Right renal cortex interstitium (tissue), 3 donors: ENCODE measurements at regions not wholly inside any gene's neighbourhood (a gene's known extent, or its start where the extent isn't known, plus 50 kb on each side); places are given as distances from the start of the nearest gene placed in this dataset.

Experiments used
- DNase-seq, 3 donors: peaks; one replicate each; pipeline ENCODE4 v3.0.0-alpha.2; 2013; ENCODE audit warnings: low read depth in 3 of 3, low spot score in 2 of 3

- no peak for DNase-seq
These were observed 177.6 kb upstream of the EDNRA start for GRCh38 chr4:147303174-147303872.

GRCh38 chr4:147303873-147304229 lies 177.0 kb upstream of the EDNRA start:
- DNase-seq = no peak

GRCh38 chr4:147307896-147308674 lies 172.8 kb upstream of the EDNRA start:
- DNase-seq = no peak

- DNase-seq = no peak
These were observed 171.5 kb upstream of the EDNRA start for GRCh38 chr4:147309434-147309833.

- DNase-seq = no peak
These were observed 170.6 kb upstream of the EDNRA start for GRCh38 chr4:147310312-147310711.

- DNase-seq = no peak
These were observed 168.9 kb upstream of the EDNRA start for GRCh38 chr4:147311956-147312355.

- DNase-seq = no peak
These were observed 168.4 kb upstream of the EDNRA start for GRCh38 chr4:147312376-147313046.

- no peak for DNase-seq
These were observed 167.8 kb upstream of the EDNRA start for GRCh38 chr4:147313108-147313507.

- no peak for DNase-seq
These were observed 162.3 kb upstream of the EDNRA start for GRCh38 chr4:147318586-147318985.

- no peak for DNase-seq
These were observed 155.3 kb upstream of the EDNRA start for GRCh38 chr4:147325571-147325981.

GRCh38 chr4:147326591-147326990 lies 154.3 kb upstream of the EDNRA start:
- DNase-seq = no peak

GRCh38 chr4:147327322-147327721 lies 153.6 kb upstream of the EDNRA start:
- no peak for DNase-seq

- DNase-seq = no peak
These were observed 152.7 kb upstream of the EDNRA start for GRCh38 chr4:147328189-147328588.

GRCh38 chr4:147328756-147329446 lies 152.0 kb upstream of the EDNRA start:
- DNase-seq = no peak

GRCh38 chr4:147332091-147332490 lies 148.8 kb upstream of the EDNRA start:
- no peak for DNase-seq

GRCh38 chr4:147334478-147334877 lies 146.4 kb upstream of the EDNRA start:
- no peak for DNase-seq

- no peak for DNase-seq
These were observed 145.7 kb upstream of the EDNRA start for GRCh38 chr4:147335183-147335582.

- DNase-seq = no peak
These were observed 144.6 kb upstream of the EDNRA start for GRCh38 chr4:147336252-147336651.

GRCh38 chr4:147339100-147339499 lies 141.8 kb upstream of the EDNRA start:
- DNase-seq = no peak

- no peak for DNase-seq
These were observed 140.8 kb upstream of the EDNRA start for GRCh38 chr4:147340111-147340510.

GRCh38 chr4:147340591-147341120 lies 140.2 kb upstream of the EDNRA start:
- DNase-seq = no peak
